ENCODE measurements at regions not wholly inside any gene's neighbourhood (a gene's known extent, or its start where the extent isn't known, plus 50 kb on each side); places are given as distances from the start of the nearest gene placed in this dataset.
"Not testable (repeated sequence)": the region's sequence is repeated elsewhere in the genome, so short reads cannot be mapped to it uniquely, and the experiment has no call there.

- DNase-seq (ENCODE audit: low read depth in 2 of 2): no peak
These were observed 587.6 kb downstream of the DSC3 start for GRCh38 chr18:30454920-30455319.

GRCh38 chr18:30451981-30452380, 590.6 kb downstream of the DSC3 start:
- DNase-seq (ENCODE audit: low read depth in 2 of 2): peak in 1 of 2 experiments; percentile 2

- DNase-seq (ENCODE audit: low read depth in 2 of 2): no peak
These were observed 591.6 kb downstream of the DSC3 start for GRCh38 chr18:30450927-30451326.

GRCh38 chr18:30446605-30447004, 595.9 kb downstream of the DSC3 start:
- no peak for DNase-seq (ENCODE audit: low read depth in 2 of 2)

- DNase-seq (ENCODE audit: low read depth in 2 of 2): no peak
These were observed 598.0 kb downstream of the DSC3 start for GRCh38 chr18:30444544-30444943.

- no peak for DNase-seq (ENCODE audit: low read depth in 2 of 2)
These were observed 602.2 kb downstream of the DSC3 start for GRCh38 chr18:30440351-30440750.

- no peak for DNase-seq (ENCODE audit: low read depth in 2 of 2)
These were observed 603.4 kb downstream of the DSC3 start for GRCh38 chr18:30439174-30439573.

GRCh38 chr18:30432349-30432748, 610.2 kb downstream of the DSC3 start:
- DNase-seq (ENCODE audit: low read depth in 2 of 2): no peak

- DNase-seq (ENCODE audit: low read depth in 2 of 2): not testable (repeated sequence)
These were observed 623.1 kb downstream of the DSC3 start for GRCh38 chr18:30419399-30419798.

- no peak for DNase-seq (ENCODE audit: low read depth in 2 of 2)
These were observed 626.6 kb downstream of the DSC3 start for GRCh38 chr18:30415903-30416302.

GRCh38 chr18:30409120-30409519, 633.4 kb downstream of the DSC3 start:
- no peak for DNase-seq (ENCODE audit: low read depth in 2 of 2)

- DNase-seq (ENCODE audit: low read depth in 2 of 2): no peak
These were observed 635.8 kb downstream of the DSC3 start for GRCh38 chr18:30406728-30407127.

GRCh38 chr18:30405038-30405437, 637.5 kb downstream of the DSC3 start:
- DNase-seq (ENCODE audit: low read depth in 2 of 2): no peak

- DNase-seq (ENCODE audit: low read depth in 2 of 2): no peak
These were observed 638.1 kb downstream of the DSC3 start for GRCh38 chr18:30404422-30404821.

GRCh38 chr18:30403278-30403677, 639.3 kb downstream of the DSC3 start:
- DNase-seq (ENCODE audit: low read depth in 2 of 2): no peak

- no peak for DNase-seq (ENCODE audit: low read depth in 2 of 2)
These were observed 655.1 kb downstream of the DSC3 start for GRCh38 chr18:30387401-30387800.

GRCh38 chr18:30386624-30387023, 655.9 kb downstream of the DSC3 start:
- no peak for DNase-seq (ENCODE audit: low read depth in 2 of 2)

GRCh38 chr18:30385684-30386083, 656.9 kb downstream of the DSC3 start:
- no peak for DNase-seq (ENCODE audit: low read depth in 2 of 2)

GRCh38 chr18:30381826-30382225, 660.7 kb downstream of the DSC3 start:
- DNase-seq (ENCODE audit: low read depth in 2 of 2): no peak

GRCh38 chr18:30378097-30378496, 664.4 kb downstream of the DSC3 start:
- DNase-seq (ENCODE audit: low read depth in 2 of 2): no peak

- no peak for DNase-seq (ENCODE audit: low read depth in 2 of 2)
These were observed 666.0 kb downstream of the DSC3 start for GRCh38 chr18:30376515-30376914.

- no peak for DNase-seq (ENCODE audit: low read depth in 2 of 2)
These were observed 680.5 kb downstream of the DSC3 start for GRCh38 chr18:30361864-30362540.

- no peak for DNase-seq (ENCODE audit: low read depth in 2 of 2)
These were observed 683.0 kb downstream of the DSC3 start for GRCh38 chr18:30359521-30359920.

- DNase-seq (ENCODE audit: low read depth in 2 of 2): peak; percentile 9
These were observed 684.0 kb downstream of the DSC3 start for GRCh38 chr18:30358555-30358954.

All from fibroblast of skin of left quadriceps (primary cell).